Hepatocyte (in vitro differentiated cells): ENCODE measurements at regions not wholly inside any gene's neighbourhood (a gene's known extent, or its start where the extent isn't known, plus 50 kb on each side); places are given as distances from the start of the nearest gene placed in this dataset.

Experiments used
- DNase-seq: peaks from one replicate; pipeline ENCODE4 v3.0.0-alpha.2; 2016; ENCODE audit warnings: low spot score
- H2AFZ ChIP-seq: fragments of 200-600 bp; sonication (generic); 2 replicates; pipeline ENCODE4 v1.6.0; 2016; ENCODE audit warnings: antibody characterized with exemption, mild to moderate bottlenecking
- H3K27ac ChIP-seq: fragments of 200-600 bp; sonication (generic); 2 replicates; pipeline ENCODE4 v1.5.1; 2016; ENCODE audit warnings: mild to moderate bottlenecking
- H3K27me3 ChIP-seq: fragments of 200-600 bp; sonication (generic); 2 replicates; pipeline ENCODE4 v1.6.1; 2016
- H3K36me3 ChIP-seq: fragments of 200-600 bp; sonication (generic); replicated peaks from 2 replicates; pipeline ENCODE4 v1.5.1; 2016; ENCODE audit warnings: low read depth; ENCODE audit not compliant: insufficient read depth
- H3K4me1 ChIP-seq: fragments of 200-600 bp; sonication (generic); 2 replicates; pipeline ENCODE4 v1.5.1; 2016; ENCODE audit warnings: mild to moderate bottlenecking, moderate library complexity; ENCODE audit not compliant: insufficient read depth
- H3K4me2 ChIP-seq: fragments of 200-600 bp; sonication (generic); 2 replicates; pipeline ENCODE4 v1.6.0; 2016
- H3K4me3 ChIP-seq: fragments of 200-600 bp; sonication (generic); 2 replicates; pipeline ENCODE4 v1.5.1; 2016; ENCODE audit warnings: mild to moderate bottlenecking
- H3K79me2 ChIP-seq: fragments of 200-600 bp; sonication (generic); 2 replicates; pipeline ENCODE4 v1.6.0; 2017; ENCODE audit warnings: mild to moderate bottlenecking
- H3K9me2 ChIP-seq: fragments of 200-600 bp; sonication (generic); replicated peaks from 2 replicates; pipeline ENCODE4 v1.6.0; 2017; ENCODE audit warnings: mild to moderate bottlenecking; ENCODE audit not compliant: insufficient read depth
- H3K9me3 ChIP-seq: fragments of 200-600 bp; sonication (generic); 2 replicates; pipeline ENCODE4 v1.5.1; 2016; ENCODE audit warnings: low read depth, mild to moderate bottlenecking
- H4K20me1 ChIP-seq: fragments of 200-600 bp; sonication (generic); 2 replicates; pipeline ENCODE4 v1.6.0; 2016; ENCODE audit warnings: mild to moderate bottlenecking; ENCODE audit not compliant: insufficient read depth, poor library complexity, severe bottlenecking
- EZH2 ChIP-seq: fragments of 200-600 bp; sonication (generic); IDR thresholded peaks from 2 replicates; pipeline ENCODE4 v1.6.1; 2016; ENCODE audit warnings: antibody characterized with exemption, mild to moderate bottlenecking, borderline replicate concordance
- EZH2phosphoT487 ChIP-seq: fragments of 200-600 bp; sonication (generic); IDR thresholded peaks from one replicate; pipeline ENCODE4 v1.6.1; 2018; ENCODE audit warnings: antibody characterized with exemption, mild to moderate bottlenecking, low read depth, moderate library complexity; ENCODE audit not compliant: unreplicated experiment, severe bottlenecking
- whole genome bisulfite sequencing: methylation state at CpG from one replicate; pipeline ENCODE4 v1.1.6; 2016; ENCODE audit warnings: low lambda C conversion rate; ENCODE audit errors: missing lambda C conversion rate; 5-methylcytosine and 5-hydroxymethylcytosine counted together
- TF ChIP-seq, protein P1 (sequence below): fragments of 200-600 bp; sonication (generic); IDR thresholded peaks from 2 replicates; pipeline ENCODE4 v1.5.1; 2016; ENCODE audit warnings: antibody characterized with exemption, mild to moderate bottlenecking; ENCODE audit not compliant: poor library complexity

DNA sequence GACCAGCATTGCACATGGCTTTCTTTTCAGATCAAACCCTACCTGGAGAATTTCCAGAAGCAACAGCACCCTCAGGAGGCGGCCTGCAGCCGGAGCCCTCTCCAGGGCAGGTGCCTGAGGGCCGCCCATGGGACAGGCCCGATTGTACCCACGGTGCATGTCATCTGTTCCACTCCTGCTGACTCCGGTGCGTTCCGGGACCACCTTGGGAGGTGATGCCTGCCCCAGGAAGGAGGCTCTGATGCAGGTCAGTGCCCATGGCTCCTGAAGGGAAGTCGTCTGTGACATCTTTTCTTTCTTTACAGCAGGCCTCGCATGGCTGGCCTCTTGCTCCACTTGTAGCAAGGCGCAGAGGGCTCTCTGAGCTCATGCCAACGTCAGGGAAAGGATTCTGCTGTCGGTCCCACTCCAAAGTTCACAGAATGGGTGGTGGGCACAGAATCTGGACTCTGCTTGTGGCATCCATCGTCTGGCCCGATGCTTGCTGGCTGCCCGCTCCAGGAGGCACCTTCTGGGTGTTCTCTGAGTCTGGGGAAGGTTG is 160.7 kb upstream of the RTL1 start:
- H3K9me3 ChIP-seq: no peaks in the 10 kb centered on the region
- no peak overlapping the region for H2AFZ ChIP-seq
- no peaks in the 10 kb centered on the region for H3K9me2 ChIP-seq
- no peaks in the 10 kb centered on the region for H4K20me1 ChIP-seq
- WGBS: 91% methylated on average over 16 of the region's 16 CpGs
- no peaks in the 10 kb centered on the region for H3K79me2 ChIP-seq
- no peak for DNase-seq
- H3K4me1 ChIP-seq: no peaks in the 10 kb centered on the region
- no peaks in the 10 kb centered on the region for H3K27me3 ChIP-seq
- no peak overlapping the region for H3K4me3 ChIP-seq
- no peaks in the 10 kb centered on the region for H3K36me3 ChIP-seq
- H3K27ac ChIP-seq: no peak overlapping the region
- TF ChIP-seq EZH2phosphoT487: no peak
- no peak for TF ChIP-seq EZH2
- TF ChIP-seq, protein P1, sequence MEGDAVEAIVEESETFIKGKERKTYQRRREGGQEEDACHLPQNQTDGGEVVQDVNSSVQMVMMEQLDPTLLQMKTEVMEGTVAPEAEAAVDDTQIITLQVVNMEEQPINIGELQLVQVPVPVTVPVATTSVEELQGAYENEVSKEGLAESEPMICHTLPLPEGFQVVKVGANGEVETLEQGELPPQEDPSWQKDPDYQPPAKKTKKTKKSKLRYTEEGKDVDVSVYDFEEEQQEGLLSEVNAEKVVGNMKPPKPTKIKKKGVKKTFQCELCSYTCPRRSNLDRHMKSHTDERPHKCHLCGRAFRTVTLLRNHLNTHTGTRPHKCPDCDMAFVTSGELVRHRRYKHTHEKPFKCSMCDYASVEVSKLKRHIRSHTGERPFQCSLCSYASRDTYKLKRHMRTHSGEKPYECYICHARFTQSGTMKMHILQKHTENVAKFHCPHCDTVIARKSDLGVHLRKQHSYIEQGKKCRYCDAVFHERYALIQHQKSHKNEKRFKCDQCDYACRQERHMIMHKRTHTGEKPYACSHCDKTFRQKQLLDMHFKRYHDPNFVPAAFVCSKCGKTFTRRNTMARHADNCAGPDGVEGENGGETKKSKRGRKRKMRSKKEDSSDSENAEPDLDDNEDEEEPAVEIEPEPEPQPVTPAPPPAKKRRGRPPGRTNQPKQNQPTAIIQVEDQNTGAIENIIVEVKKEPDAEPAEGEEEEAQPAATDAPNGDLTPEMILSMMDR: no peak
- H3K4me2 ChIP-seq: no peak overlapping the region

DNA sequence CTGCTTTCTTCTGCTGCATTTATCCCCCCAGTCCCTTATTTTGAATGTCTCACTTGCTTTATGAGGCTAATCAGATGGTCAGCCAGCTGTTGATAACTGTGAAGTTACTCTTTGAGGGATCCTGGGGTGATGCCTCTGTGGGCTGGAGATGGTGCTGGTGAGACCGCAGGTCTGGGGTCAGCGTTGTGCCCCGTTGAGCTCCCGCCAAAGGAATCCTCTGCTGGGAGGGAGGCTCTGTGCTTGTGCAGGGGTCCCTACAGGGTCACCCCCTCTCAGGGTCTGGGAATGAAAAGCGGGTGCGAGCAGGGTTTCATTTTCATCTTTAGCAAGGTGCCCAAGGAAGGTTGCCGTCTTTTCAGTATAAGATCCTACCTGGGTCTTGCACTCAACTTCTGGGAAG is 161.2 kb upstream of the RTL1 start:
- TF ChIP-seq, protein P1: no peak
- TF ChIP-seq EZH2 (no peak), EZH2phosphoT487 (no peak)
- Histone ChIP-seq H3K79me2 (no peaks in the 10 kb centered on the region), H3K4me3 (no peak overlapping the region), H3K4me1 (no peaks in the 10 kb centered on the region), H3K9me3 (no peaks in the 10 kb centered on the region), H3K9me2 (no peaks in the 10 kb centered on the region), H3K27ac (no peak overlapping the region), H3K27me3 (no peaks in the 10 kb centered on the region), H2AFZ (no peak overlapping the region), H4K20me1 (no peaks in the 10 kb centered on the region), H3K4me2 (no peak overlapping the region), H3K36me3 (no peaks in the 10 kb centered on the region)
- DNase-seq: no peak
- 95% methylated on average over 7 of the region's 7 CpGs for WGBS

DNA sequence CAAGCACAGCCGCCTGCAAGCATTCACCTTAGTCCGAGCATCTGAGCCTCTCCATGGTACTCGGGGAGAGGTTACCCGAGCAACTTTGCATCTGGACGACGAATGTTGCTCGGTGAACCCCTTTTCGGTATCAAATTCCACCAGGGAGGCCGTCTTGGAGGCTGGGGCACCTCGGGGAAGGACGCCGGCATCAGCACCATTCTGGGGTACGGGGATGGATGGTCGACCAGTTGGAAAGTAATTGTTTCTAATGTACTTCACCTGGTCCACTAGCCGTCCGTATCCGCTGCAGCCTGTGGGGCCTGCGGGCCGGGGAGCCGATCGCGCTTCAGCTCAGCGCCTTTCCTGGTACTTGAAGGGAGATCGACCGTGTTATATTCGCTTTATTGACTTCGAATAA is 161.7 kb upstream of the RTL1 start:
- no peak overlapping the region for H3K4me3 ChIP-seq
- H2AFZ ChIP-seq: no peak overlapping the region
- no peak overlapping the region for H3K4me2 ChIP-seq
- TF ChIP-seq EZH2 (no peak), EZH2phosphoT487 (no peak)
- TF ChIP-seq, protein P1: no peak
- no peaks in the 10 kb centered on the region for H3K9me3 ChIP-seq
- 96% methylated on average over 27 of the region's 27 CpGs for WGBS
- H3K4me1 ChIP-seq: no peaks in the 10 kb centered on the region
- no peaks in the 10 kb centered on the region for H3K36me3 ChIP-seq
- no peaks in the 10 kb centered on the region for H3K79me2 ChIP-seq
- DNase-seq: no peak
- H4K20me1 ChIP-seq: no peaks in the 10 kb centered on the region
- H3K27ac ChIP-seq: no peak overlapping the region
- no peaks in the 10 kb centered on the region for H3K9me2 ChIP-seq
- H3K27me3 ChIP-seq: no peaks in the 10 kb centered on the region
